NB4 (cell line): ENCODE measurements at regions not wholly inside any gene's neighbourhood (a gene's known extent, or its start where the extent isn't known, plus 50 kb on each side); places are given as distances from the start of the nearest gene placed in this dataset.

ENCODE experiments used
- DNase-seq: peaks from one replicate; pipeline ENCODE4 v3.0.0; 2010; ENCODE audit warnings: low read depth
- H3K4me3 ChIP-seq: one replicate; pipeline ENCODE4 v1.5.1; 2011; ENCODE audit warnings: mild to moderate bottlenecking, low read depth, low read length, moderate library complexity
- CTCF ChIP-seq: IDR thresholded peaks from one replicate; pipeline ENCODE4 v1.5.1; 2012; ENCODE audit warnings: low read depth, low read length
- MAX ChIP-seq: IDR thresholded peaks from 2 replicates; pipeline ENCODE4 v1.6.1; 2011; ENCODE audit warnings: low read depth, low read length
- MYC ChIP-seq: IDR thresholded peaks from 2 replicates; pipeline ENCODE4 v1.6.1; 2011; ENCODE audit warnings: low read depth, low read length
- POLR2A ChIP-seq: IDR thresholded peaks from 2 replicates; pipeline ENCODE4 v1.6.1; 2011; ENCODE audit warnings: mild to moderate bottlenecking; ENCODE audit not compliant: insufficient read length; ENCODE audit errors: extremely low read depth

GRCh38 chr14:58731465-58732293 lies 93.9 kb downstream of the DACT1 start:
- TF ChIP-seq MYC (no peak), POLR2A (no peak), MAX (no peak), CTCF (no peak)
- DNase-seq = no peak
- no peak overlapping the region for H3K4me3 ChIP-seq

- TF ChIP-seq MAX (no peak), CTCF (no peak)
Observed at GRCh38 chr14:58732387-58732786, 94.6 kb downstream of the DACT1 start.

GRCh38 chr14:58733451-58734208 lies 95.9 kb downstream of the DACT1 start:
- no peak for TF ChIP-seq POLR2A
- TF ChIP-seq MAX = no peak
- no peak for TF ChIP-seq MYC
- H3K4me3 ChIP-seq = no peak overlapping the region
- no peak for DNase-seq

More at GRCh38 chr14:58732387-58732786, 94.6 kb downstream of the DACT1 start:
- DNase-seq = no peak
- H3K4me3 ChIP-seq = no peak overlapping the region

GRCh38 chr14:58735596-58735995 lies 97.8 kb downstream of the DACT1 start:
- DNase-seq = no peak
- no peak for TF ChIP-seq POLR2A
- no peak for TF ChIP-seq CTCF
- no peak for TF ChIP-seq MAX
- no peak for TF ChIP-seq MYC
- H3K4me3 ChIP-seq = no peak overlapping the region

- no peak overlapping the region for H3K4me3 ChIP-seq
- no peak for DNase-seq
- TF ChIP-seq MYC (no peak), CTCF (no peak), POLR2A (no peak), MAX (no peak)
Observed at GRCh38 chr14:58736606-58737005, 98.8 kb downstream of the DACT1 start.

- no peak for DNase-seq
- no peak overlapping the region for H3K4me3 ChIP-seq
- no peak for TF ChIP-seq CTCF
- TF ChIP-seq MYC = no peak
- TF ChIP-seq POLR2A = no peak
- TF ChIP-seq MAX = no peak
Observed at GRCh38 chr14:58737511-58737910, 99.7 kb downstream of the DACT1 start.
